Stimulated activated CD4-positive, alpha-beta T cell treated with anti-CD3 and anti-CD28 coated beads, Interleukin-2, amount 100 ng/mL, for 24 hours (primary cell): ENCODE measurements at regions not wholly inside any gene's neighbourhood (a gene's known extent, or its start where the extent isn't known, plus 50 kb on each side); places are given as distances from the start of the nearest gene placed in this dataset.

Experiments used
- DNase-seq, 2 donors: peaks; one replicate each; pipeline ENCODE4 v3.0.0-alpha.2; 2020

- DNase-seq, result no peak
Observed at GRCh38 chr2:163367825-163368582, 367.8 kb downstream of the FIGN start.

GRCh38 chr2:163364736-163365135 is 371.1 kb downstream of the FIGN start:
- no peak for DNase-seq

- no peak for DNase-seq
Observed at GRCh38 chr2:163353551-163353950, 382.3 kb downstream of the FIGN start.

- DNase-seq, result no peak
Observed at GRCh38 chr2:163351966-163352365, 383.8 kb downstream of the FIGN start.

GRCh38 chr2:163351143-163351542 is 384.7 kb downstream of the FIGN start:
- DNase-seq, result no peak

- no peak for DNase-seq
Observed at GRCh38 chr2:163348857-163349380, 386.9 kb downstream of the FIGN start.

- no peak for DNase-seq
Observed at GRCh38 chr2:163347982-163348856, 387.6 kb downstream of the FIGN start.

GRCh38 chr2:163345795-163346573 is 389.8 kb downstream of the FIGN start:
- DNase-seq, result no peak

GRCh38 chr2:163343316-163343715 is 392.5 kb downstream of the FIGN start:
- no peak for DNase-seq

GRCh38 chr2:163341426-163341825 is 394.4 kb downstream of the FIGN start:
- DNase-seq, result no peak

- DNase-seq, result no peak
Observed at GRCh38 chr2:163338270-163338669, 397.5 kb downstream of the FIGN start.

GRCh38 chr2:163324677-163325076 is 411.1 kb downstream of the FIGN start:
- DNase-seq, result no peak

GRCh38 chr2:163319006-163319405 is 416.8 kb downstream of the FIGN start:
- DNase-seq, result no peak

- DNase-seq, result no peak
Observed at GRCh38 chr2:163314712-163315111, 421.1 kb downstream of the FIGN start.

GRCh38 chr2:163312713-163313112 is 423.1 kb downstream of the FIGN start:
- DNase-seq, result no peak

- no peak for DNase-seq
Observed at GRCh38 chr2:163306647-163307046, 429.2 kb downstream of the FIGN start.

GRCh38 chr2:163302141-163302540 is 433.7 kb downstream of the FIGN start:
- DNase-seq, result no peak

GRCh38 chr2:163291790-163292189 is 444.0 kb downstream of the FIGN start:
- DNase-seq, result no peak

GRCh38 chr2:163281717-163282116 is 443.1 kb upstream of the KCNH7 start:
- DNase-seq, result no peak

- DNase-seq, result no peak
Observed at GRCh38 chr2:163269374-163270021, 430.9 kb upstream of the KCNH7 start.

GRCh38 chr2:163266772-163267171 is 428.2 kb upstream of the KCNH7 start:
- no peak for DNase-seq

GRCh38 chr2:163265562-163265961 is 427.0 kb upstream of the KCNH7 start:
- DNase-seq, result no peak

- no peak for DNase-seq
Observed at GRCh38 chr2:163264341-163264740, 425.8 kb upstream of the KCNH7 start.
